ENCODE measurements at regions not wholly inside any gene's neighbourhood (a gene's known extent, or its start where the extent isn't known, plus 50 kb on each side); places are given as distances from the start of the nearest gene placed in this dataset.
"Not testable (repeated sequence)": the region's sequence is repeated elsewhere in the genome, so short reads cannot be mapped to it uniquely, and the experiment has no call there.

DNA sequence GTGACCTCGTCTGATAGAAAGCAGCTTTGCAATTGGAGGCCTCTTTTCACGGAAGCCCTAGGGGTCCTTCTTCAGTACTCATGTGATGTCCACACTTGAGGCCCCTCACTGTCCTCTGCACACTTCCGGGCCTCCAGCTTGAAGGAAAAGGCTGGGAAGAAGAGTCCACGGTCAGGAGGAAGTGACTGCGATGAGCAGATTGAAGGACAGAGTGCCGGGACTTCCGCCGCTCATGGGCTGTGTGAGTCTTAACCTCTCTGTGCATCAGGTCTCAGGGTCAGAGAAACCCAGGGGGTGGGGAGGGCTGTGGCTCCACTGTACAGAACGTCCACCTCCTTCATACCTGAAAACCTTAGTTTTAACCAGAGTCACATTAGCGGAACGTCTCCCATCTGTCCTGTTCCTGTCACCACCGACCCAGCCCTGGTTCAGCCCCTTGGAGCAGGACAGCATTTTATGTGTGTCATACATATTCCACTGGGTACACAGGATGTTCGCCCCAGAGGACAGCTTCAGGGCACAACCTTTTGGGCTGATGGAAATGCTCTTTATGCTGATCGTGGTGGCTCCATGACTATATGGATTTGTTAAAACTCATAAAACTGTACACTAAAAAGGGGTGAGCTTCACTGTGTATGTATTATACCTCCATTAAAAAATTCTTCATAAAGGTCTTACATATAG is 51.0 kb upstream of the SORCS2 start:
- no peak for DNase-seq

DNA sequence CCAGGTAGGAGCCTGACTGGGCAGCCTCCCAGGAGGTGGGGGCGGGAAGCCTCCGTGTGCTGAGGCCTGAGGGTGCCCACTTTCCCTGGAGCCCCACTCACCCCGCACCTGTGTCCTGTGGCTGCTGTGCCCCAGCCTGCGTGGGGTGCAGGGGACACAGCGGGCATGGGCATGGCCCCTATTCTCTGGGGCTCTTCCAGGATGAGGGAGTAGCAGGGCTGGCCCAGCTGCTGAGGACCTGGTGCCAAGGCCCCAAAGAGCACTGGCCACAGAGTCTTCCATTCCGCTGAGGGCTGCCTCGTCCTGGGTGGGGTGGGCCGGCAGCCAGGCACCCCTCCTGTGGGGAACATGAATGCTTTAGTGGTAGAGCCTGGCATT is 51.7 kb upstream of the SORCS2 start:
- no peak for DNase-seq

DNA sequence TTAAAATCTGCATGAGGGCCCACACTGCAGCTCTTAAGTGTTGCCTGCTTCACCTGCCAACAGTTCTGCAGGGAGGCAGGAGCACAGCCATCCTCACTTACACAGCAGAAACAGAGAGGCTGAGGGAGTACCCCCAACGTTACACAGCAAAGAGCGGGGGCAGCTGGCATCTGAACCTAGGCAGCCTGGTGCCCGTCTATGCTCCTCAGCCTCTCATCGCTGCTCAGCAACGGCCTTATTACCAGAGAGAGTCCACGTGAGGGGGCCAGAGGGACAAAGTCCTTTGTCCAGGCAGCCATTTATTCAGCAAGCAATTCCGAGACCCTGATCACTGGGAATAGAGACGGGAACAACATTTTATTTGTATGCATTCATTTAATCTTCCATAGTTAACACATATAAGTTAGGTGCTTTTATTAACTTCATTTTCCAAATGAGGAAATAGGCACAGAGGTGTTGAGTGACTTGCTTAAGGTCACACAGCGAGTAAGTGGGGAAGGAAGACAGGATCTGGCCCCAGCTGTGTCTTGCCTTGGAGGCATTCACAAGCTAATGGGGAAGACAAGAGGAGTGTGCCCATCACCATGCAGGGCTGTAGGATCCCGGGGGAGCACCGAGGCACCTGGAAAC is 52.2 kb upstream of the SORCS2 start:
- no peak for DNase-seq

DNA sequence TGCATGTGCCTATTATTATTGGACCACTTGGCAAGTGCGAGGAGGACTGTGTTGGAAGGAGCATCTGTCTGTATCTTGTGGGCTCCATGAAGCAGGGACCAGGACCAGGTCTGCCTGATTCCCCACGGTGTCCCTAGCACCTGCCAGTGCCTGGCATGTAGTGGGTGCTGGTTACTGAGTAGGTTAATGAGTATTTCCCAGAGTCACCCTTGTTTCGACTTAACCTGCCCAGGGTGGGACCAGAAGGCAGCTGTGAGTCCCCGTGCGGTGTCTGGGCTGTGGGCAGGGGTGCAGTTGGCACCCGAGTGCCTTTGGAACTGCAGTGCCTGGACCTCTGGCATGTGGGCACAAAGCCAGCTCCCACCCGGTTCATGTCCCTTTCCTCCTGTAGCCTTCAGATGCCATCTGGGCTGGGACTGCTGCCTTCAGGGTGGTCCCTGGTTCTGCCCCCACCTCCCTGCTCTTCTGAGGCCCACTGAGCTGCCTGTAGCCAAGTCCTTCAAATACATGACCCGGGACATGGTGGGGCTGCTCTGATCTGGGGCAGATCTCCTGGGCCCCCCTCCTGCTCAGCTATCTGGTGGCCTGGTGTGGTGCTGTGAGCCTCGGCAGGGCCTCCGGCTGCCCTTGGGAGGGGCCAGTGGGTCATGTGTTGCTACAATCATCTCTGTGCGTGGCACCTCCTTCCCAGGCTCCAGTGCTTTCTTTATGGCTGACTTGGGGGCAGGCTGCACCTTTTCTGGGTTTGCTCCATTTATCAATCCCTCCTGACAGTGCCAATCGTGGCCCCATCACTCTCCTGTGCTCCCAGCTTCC is 53.0 kb upstream of the SORCS2 start:
- DNase-seq, result no peak

DNA sequence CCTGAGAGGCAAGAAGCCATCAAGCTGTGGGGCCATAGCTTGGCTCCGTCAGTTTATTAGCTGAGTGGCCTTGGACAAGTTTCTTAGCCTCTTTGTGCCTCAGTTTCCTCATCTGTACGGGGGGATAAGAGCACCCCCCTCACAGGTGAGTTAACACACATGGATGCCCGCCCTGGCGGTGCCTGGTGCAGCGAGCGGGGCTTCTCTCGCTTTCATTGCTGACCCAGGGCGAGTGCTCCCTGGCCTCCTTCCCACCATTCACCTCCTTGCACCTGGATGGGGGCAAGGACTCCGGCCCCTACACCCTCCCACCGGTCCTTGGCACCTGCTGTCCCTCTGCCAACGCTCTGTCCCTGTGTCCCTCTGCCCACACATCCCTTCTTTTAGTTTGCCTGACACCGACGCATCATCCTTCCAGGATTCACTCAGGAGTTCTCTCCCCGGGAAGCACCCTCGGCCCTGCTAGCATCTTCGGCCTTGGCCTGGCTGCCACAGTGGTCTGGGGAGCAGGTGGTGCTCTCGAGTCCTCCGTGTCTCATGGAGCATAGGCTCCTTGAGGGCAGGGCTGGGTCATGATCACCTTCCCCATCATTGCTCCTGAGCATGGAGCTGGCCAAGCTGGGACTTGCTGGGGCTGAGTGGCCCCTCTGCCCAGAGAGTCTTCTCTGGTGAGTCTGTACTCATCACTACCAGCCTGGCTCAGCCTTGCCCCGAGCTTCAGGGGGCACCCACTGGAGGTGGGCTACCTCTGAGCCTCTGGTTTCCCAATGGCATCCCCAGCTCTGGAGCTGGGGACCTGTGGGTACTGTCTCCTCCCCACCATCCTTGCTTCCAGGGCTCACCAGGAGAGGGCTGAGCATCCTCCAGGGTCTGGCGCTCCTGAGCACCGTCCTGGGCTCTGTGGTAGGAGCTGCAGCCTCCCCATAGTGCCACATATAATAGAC is 53.8 kb upstream of the SORCS2 start:
- no peak for DNase-seq

DNA sequence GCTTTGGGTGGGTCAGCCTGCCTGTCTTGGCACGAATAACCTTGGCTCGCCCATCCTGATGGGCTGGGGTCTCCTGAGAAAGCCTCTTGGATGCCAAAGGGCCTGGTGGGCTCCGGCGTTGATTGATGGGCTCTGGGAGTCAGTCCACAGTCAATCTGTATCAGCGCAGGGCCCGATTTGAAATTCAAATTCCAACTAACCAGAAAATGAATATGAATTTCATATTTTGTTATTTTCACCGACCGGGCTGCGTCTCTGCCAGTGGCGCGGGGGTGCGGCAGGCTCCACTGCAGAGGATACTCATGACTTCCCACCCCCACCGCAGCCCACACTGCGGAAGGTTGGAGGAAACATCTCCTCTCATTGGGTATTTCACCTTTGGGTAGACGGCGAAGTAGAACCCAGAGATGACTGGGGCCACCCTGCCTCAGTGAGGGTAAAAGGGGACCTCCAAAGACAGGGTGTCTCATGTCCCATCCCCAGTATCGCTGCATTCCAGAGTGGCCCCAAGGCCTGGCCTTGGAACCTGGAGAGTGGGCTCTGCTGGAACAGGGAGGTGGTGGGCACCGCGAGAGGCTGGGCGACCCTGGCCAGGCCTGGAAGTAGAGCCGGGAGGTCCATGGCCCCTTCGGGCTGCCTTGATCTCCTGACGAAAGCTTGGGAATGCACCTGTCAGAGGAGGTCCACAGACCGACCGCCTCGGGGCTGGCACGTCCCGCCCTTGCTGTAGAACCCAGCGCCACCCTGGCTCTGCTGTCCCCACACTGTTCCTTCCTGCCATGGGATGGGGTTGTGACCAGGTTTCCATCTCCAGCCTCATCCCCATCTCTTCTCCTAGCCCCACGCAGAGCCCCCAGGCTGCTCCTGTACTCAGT is 54.8 kb upstream of the SORCS2 start:
- no peak for DNase-seq

DNA sequence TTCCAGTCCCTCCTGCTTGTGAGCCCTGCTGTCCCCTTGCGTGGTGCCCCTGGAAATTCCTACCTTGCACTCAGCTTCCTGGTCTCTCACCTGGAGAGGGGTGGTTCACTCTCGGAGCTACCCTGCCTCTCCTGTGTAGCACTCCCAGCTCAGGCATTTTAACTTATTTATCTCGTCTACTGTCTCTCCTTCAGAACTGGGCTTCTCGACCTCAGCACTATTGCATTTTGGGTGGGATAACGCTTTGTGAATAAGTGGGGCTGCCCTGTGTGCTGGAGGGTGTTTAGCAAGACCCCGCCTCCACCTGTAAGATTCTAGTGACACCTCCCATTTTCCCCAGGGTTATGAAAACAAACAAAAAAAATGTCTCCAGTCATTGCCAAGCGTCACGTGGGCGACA is 56.0 kb upstream of the SORCS2 start:
- no peak for DNase-seq

DNA sequence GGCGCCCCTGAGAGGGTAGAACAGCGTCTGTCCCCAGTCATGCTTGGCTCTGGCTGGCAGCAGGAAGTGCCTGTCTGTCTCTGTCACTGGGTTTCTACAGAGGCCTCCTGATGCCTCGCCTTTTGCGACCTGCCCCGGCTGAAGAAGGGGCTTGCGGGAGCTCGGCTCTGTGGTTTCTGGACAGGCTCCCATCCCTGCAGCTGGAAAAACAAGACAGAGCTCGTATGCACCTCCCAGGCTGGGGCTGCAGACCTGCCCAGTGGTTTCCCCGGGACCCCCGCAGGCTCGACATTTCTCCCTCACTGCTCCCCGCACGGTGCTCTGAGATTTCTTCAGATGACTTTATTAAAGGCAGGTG is 57.0 kb upstream of the SORCS2 start:
- DNase-seq, result no peak

DNA sequence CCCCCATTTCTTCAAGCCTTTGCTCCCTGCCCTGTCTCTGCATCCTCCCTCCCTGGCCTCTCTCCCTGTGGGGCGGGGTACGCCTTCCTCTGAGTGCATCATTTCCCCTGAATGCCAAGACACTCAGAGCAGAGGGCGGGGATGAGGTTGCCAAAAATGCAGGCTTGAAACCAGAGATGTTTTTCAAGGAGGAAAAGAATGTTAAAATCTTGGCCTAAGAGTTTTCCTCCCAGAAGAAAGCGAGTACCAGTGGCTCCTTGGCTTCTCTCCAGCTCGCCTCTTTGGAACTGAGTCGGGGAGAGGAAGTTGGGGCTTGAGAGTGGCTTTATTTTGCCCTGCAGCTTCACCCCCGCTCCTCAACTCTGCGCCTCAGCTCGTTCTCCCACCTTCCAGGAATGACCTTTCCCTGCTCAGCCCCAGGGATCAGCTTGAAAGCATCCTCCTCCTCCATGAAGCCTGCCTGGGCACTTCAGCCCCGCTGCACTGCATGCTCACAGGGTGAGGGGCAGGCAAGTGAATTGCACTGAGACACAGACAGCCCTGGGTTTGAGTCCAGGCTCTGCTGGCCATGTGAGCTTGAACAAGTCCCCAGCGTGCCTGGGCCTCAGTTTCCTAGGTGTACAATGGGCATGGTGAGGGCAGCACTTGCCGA is 57.5 kb upstream of the SORCS2 start:
- DNase-seq, result peak; percentile 3

DNA sequence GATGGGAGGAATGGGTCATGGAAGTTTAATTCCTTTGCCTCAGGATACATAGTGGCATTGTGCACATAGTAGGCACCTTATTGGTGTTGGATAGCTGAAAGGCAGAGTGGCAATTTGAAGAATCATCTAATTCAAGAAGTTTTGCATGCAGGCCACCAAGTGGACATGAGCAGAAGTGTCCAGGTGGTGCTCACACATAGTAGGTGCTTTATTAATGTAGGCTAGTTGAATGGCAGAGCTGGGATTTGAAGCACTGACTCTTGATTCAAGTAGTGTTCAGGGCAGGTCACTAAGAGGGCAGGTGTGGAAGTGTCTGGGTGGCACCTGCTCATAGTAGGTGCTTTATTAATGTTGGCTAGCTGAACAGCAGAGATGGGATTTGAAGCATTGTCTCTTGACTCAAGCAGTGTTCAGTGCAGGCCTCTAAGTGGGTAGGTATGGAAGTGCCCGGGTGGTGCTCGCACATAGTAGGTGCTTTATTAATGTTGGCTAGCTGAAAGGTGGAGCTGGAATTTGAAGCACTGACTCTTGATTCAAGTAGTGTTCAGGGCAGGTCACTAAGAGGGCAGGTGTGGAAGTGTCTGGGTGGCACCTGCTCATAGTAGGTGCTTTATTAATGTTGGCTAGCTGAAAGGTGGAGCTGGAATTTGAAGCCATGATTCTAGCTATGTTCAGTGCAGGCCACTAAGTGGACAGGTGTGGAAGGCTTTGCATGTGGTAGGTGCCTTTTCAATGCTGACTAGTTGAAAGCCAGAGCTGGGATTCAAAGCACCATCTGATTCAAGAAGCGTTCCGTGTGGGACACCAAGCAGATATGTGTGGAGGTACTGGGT is 58.3 kb upstream of the SORCS2 start:
- DNase-seq, result not testable (repeated sequence)

DNA sequence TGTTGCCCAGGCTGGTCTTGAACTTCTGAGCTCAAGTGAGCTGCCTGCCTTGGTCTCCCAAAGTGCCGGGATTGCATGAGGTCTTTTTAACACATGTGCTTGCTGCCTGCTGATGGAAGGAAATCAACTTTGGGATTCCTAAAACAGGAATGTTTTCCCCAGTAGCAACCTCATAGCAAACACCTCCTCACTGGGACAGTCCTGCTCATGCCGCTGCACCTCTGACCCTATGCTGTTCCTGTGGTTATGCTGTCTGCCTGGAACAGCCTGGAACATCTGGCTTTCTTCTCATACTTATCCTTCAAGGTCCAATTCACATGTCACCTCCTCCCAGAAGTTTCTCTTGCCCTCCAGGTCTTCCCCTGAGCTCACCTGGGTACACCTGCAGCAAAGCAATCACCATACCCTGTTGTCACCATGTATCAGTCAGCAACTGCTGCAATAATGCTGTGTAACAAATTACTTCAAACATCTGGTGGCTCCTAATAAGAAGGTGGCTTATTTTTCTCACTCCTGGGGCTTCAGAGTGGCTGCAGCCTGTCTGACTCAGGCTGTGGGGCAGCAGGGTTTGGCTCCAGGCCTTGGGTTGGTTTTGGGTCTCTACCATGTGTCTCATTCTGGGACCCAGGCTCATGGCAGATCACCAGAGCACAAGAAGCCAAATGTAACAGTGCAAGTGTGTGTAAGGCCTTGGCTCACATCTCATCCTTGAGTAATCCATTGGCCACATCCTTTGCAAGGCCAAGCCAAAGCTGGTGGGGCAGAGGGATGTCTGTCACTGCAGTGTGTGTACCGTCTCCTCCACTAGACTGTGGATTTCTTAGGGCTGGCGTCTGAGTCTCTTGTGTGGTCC is 59.4 kb upstream of the SORCS2 start:
- DNase-seq, result no peak

DNA sequence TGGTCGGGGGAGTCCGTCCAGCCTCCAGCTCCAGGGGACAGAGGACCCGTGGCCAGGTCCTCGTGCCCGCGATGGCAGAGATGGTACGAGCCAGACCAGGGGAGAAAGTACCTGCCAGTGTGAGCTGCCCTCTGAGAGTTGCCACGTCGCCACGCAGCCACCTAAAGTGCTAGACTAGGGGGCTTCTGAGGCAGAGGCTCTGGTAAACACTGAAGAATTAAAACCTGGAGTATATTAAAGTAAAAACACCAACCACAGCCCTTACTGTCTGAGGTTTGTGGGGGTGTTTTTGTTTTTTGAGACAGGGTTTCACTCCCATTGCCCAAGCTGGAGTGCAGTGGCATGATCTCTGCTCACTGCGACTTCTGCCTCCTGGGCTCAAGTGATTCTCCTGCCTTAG is 60.1 kb upstream of the SORCS2 start:
- no peak for DNase-seq

DNA sequence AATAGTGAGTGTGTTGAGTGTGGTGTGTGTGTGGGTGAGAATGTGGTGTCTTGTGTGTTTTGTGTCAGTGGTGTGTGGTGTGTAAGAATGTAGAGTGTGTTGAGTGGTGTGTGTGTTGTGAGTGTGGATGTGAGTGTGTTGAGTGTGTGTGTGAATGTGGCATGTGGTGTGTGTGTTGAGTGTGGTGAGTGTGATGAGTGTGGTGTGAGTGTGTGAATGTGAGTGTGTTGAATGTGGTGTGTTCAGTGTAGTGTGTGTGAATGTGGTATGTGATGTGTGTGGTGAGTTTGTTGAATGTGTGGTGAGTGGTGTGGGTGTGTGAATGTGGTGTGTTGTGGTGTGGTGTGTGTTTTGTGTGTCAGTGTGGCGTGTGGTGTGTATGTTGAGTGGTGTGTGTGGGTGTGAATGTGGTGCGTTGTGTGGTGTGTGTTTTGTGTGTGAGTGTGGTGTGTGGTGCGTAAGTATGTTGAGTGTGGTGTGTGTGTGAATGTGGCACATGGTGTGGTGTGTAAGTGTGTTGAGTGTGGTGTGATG is 60.8 kb upstream of the SORCS2 start:
- no peak for DNase-seq

DNA sequence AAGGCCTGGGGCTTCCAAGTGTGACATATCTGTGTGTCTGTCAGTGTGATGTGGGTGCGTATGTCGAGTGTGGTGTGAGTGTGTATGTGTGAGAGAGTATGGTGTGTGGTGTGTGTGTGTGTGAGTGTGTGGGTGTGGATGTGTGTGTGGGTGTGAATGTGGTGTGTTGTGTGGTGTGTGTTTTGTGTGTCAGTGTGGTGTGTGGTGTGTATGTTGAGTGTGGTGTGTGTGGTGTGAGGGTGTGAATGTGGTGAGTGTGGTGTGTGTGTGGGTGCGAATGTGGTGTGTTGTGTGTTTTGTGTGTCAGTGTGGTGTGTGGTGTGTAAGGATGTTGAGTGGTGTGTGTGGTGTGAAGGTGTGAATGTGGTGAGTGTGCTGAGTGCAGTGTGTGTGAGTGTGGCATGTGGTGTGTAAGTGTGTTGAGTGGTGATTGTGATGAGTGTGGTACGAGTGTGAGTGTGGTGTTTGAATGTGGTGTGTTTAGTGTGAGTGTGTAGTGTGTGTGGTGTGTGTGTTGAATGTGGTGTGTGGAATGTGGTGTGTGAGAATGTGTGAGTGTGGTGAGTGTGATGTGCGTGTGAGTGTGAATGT is 61.6 kb upstream of the SORCS2 start:
- no peak for DNase-seq

DNA sequence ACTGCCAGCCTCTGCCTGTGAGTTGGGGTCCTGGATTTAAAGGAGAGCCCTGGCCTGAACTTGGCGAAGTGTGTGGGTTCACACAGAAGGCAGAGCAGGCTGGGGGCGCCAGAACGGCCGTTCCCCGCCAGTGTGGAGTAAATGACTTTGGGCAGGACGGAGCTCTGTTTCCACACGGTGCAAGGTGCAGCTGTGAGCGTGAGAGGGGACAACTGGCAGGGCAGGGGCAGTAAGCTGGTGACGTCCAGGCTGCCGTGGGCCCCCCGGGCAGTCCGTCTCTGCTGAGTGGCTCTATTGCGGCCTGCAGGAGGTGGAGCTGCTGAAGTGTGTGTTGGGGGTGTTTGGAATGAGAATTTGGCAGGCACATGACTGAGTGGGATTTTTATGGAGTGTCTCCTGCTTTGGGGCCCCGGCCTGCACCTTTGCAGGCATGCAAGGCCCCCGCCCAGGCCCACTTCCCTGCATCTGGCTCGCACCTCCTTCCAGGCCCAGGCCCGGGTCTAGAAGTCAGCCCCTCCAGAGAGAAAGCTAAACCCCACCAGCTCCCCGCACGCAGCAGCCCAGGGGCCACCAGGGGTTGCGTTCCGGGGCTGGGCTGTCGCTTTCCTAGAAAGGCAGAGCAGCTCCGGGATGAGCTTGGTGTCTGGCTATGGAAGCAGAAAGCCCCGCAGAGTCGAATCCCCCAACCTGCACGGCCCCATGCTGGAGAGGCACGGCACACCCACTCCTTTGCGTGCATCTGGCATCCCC is 62.2 kb upstream of the GRPEL1 start:
- no peak for DNase-seq

DNA sequence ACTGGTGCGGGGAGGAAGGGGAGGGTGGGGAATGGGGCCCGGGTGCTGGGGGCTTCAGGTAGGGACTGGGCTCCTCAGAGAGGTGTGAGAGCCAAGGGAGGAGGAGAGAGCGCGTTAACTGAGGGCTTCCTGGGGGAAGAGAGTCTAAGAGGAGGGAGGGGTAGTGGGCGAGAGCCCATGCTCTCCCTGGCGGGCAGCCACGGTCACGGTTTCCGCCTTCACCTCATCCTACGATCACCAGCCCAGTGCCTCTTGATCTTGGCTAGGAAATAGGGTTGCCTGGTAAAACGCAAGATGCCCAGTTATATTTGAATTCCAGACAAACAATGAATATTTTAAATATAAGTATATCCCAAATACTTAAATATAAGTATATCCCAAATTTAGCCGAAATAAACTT is 60.8 kb upstream of the GRPEL1 start:
- DNase-seq, result no peak

DNA sequence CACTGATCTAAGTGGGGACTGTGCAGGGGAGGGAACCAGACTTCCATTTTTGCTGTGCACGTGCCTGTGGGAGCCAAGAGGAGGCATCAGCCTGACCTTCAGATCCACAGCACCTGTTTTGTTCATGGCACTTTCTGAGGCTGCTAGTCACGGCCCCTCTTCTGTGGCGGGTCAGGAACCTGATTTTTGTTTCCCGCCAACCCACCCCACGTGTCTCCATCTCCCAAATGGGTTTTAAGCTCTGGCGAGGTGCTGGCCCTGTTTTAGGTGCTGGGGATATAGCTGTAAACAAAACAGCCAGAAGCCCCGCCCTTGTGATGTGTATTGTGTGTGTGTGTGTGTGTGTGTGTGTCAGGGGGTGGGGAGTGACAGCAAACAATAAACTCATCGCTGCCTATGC is 60.4 kb upstream of the GRPEL1 start:
- DNase-seq, result no peak

DNA sequence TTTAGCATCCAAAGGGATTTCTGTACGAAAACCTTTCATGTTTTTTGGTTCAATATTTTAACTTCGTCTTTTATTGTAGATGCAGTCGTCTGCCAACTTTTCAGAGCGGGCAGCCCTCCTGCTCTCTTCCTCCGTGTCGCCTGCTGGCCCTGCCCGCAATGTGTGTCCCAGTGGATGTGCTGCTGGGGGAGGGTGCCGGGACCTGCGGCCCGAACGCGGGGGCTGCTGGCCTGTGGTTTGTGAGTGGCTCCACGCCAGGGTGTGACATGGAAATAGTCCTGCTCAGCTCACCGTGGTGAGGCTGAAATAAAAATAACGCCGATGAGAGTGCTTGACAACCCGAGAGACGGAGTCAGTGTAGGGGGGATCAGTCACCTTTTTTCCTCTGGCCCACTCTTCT is 59.7 kb upstream of the GRPEL1 start:
- DNase-seq, result no peak
